ENCODE measurements at regions not wholly inside any gene's neighbourhood (a gene's known extent, or its start where the extent isn't known, plus 50 kb on each side); places are given as distances from the start of the nearest gene placed in this dataset.

GRCh38 chr16:85309656-85310587 lies 197.7 kb upstream of the CIBAR2 start:
- DNase-seq (ENCODE audit: low spot score), result no peak

DNA sequence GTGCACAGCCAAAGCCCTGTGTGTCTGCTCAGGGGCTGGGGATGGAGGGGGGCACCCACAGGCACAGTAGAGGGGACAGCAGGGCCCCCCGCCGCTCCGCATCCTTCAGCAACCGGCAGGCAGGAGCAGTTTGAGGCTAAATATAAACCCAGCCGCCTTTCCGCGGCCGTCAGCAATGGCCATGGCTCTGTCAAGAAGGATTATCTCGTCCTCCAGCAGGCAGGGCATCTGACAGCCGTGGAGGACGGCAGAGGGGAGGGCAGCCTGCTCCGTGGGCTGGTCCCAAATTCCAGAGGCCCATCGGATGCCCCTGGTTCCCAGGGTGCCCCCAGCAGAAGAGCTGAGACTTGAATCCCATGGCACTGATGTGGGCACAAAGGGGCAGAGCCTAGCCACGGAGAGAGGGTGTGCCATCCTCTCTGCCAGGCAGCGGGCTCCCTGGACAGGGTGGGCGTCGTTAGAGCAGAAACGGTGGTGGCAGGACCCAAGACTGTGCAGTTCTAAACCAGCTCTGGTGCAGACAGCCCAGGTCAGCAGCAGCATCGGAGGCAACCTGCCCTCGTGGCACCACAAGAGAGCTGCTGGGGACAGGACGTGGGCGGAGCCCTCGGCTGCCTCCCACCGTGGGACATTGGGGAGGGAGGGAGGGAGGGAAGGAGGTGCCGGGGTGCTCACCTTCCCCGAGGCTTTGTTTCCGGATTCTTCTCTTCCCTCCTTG lies 198.8 kb upstream of the CIBAR2 start:
- DNase-seq (ENCODE audit: low spot score), result no peak

DNA sequence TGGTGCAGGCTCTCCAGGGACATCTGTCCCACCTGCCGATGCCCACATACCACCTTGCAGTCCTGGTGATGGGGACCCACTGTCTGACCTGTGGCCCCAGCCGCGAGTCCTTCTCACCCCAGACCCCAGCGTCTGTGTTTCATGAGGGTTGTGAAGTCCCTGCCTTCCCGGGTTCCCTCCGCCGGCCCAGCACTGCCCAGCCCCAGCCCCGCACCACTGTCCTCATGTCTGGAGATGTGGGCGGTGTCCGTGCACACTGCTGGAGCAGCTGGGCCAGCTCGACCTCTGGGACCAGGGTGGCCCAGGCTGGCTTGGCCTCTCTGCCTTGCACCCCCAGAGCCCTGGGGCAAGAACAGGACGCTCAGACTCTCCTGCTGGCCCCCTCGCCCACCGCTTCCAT lies 199.5 kb upstream of the CIBAR2 start:
- DNase-seq (ENCODE audit: low spot score), result no peak

GRCh38 chr16:85312174-85312573 lies 199.9 kb upstream of the CIBAR2 start:
- no peak for DNase-seq (ENCODE audit: low spot score)

GRCh38 chr16:85312642-85313525 lies 200.6 kb upstream of the CIBAR2 start:
- no peak for DNase-seq (ENCODE audit: low spot score)

DNA sequence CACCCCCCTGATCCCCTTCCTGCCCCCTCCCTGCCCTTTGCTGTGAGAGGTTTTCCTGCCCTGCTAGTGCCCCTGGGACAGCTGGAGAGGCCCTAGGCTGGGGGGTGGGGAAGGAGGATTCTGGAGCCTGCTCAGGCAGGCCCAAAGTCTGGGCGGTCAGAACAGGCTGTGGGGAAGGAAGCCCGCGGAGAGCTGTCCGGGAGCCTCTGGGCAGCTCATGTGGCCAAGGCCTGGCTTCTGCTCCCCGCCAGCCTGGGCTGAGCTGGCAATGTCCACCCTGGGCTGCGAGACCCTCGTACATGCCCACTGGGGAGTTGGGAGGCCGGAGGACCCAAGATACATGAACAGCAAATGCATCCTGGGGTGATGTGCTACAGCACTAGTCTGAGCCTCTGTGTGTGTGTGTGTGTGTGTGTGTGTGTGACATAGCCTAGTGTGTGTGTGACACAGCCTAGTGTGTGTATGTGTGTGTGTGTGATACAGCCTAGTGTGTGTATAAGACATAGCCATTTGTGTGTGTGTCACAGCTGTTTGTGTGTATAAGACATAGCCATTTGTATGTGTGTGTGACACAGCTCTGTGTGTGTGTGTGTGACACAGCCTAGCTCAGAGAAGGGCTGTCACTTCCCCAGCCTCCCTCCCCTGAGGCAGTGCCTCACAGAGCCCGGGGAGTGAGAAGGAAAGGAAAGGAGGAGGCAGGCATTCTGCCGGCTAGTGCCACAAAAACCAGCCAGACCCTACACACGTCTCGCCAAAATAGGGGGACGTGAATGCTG lies 201.4 kb upstream of the CIBAR2 start:
- DNase-seq (ENCODE audit: low spot score), result no peak

GRCh38 chr16:85314512-85314971 lies 202.3 kb upstream of the CIBAR2 start:
- no peak for DNase-seq (ENCODE audit: low spot score)

- DNase-seq (ENCODE audit: low spot score), result no peak
Observed at GRCh38 chr16:85315866-85316265, 203.6 kb upstream of the CIBAR2 start.

DNA sequence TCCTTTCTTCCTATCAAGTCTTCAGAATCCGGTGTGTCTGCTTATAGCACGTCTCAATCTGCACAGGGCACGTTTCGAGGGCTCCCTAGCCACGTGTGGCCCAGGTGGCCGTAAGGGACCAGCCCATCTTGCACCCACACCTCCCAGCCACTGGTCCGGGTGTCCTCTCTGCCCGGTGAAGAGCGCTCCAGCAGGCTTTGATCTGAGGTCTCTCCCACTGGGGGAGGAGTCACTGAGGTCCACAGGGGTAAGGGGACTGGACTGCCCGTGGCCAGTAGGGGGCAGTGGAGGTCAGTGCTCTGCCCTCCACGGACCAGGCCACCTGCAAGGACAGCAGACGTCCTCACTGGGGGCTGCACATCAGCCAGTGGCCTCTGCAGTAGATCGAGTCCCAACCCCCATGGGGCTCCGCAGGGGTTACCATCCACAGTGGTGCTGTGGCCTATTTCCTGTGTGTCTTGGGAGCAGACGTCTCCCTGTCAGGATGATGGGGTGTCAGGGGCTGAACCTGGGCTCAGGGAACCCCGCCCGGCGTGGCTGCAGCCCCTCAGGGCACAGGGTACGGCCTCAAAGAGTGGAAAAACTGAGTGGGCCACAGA lies 204.1 kb upstream of the CIBAR2 start:
- DNase-seq (ENCODE audit: low spot score), result peak; percentile 62

- DNase-seq (ENCODE audit: low spot score), result no peak
Observed at GRCh38 chr16:85316944-85317343, 204.7 kb upstream of the CIBAR2 start.

- no peak for DNase-seq (ENCODE audit: low spot score)
Observed at GRCh38 chr16:85317704-85318103, 205.4 kb upstream of the CIBAR2 start.

DNA sequence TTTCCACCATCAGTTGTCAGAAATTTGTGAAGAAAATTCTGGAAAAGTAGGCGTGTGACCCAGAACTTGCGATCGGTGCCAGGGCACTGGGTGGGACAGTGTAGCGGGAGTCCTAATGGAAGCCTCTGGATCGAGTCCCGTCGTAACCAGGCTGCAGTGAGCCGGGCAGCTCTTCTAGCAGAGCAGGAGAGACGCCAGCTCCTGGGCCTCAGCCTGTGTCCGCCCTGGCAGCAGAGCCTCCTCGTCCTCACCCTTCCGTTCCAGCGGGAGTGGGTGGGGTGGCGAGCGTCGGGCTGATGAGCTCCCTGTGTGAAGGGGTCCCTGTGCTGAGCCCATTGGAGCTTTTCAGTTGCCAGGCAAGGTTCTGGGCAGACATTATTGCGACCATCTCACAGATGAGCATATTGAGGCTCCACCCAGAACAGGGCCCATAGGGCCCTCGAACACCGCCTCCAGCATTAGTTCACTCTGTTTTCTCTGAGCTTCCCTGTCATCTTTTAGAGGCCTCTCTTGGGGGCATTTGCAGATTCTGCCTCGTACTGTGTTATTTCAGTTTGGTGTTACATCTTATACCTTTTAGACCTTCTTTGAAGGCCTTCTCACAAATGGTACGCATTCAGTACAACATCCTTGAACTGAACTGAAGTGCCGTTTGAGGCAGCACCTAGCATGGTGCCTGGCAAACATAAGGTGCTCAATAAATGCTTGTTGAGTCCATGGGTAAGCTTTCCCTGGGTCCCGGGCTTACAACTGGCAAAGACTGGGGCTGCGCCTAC lies 207.1 kb upstream of the CIBAR2 start:
- DNase-seq (ENCODE audit: low spot score), result no peak

GRCh38 chr16:85319984-85320440 lies 207.7 kb upstream of the CIBAR2 start:
- no peak for DNase-seq (ENCODE audit: low spot score)

DNA sequence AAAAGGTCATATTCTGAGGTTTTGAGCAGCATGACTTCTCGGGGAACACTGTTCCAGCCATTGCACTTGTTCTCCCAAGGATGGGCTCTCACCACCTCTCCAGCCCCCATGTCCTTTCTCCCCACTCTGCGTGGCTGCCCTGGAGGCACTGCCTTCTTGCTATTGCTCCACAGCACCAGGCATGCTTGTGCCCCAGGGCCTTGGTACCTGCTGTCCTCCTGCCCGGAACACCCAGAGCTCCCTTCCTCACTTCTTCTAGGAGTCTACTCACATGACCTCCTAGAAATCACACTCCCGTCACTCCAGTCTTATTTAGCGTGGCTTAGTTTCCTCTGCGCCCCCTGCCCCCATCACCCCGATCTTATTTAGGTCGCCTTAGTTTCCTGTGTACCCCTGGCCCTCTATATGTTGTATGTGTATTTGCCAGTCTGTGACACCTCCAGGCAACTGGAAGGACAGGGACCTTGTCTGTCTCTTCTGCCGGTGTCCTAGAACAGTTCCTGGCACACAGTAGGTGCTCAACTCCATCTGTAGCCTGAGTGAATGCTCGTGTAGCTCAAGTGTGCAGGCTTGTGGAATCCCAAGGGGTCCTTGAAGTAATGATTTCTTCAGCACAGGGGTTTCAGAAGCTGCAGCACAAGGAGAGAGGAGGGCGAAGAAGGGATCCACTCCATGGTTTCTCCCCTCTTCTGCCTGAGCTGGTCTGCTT lies 208.6 kb upstream of the CIBAR2 start:
- DNase-seq (ENCODE audit: low spot score), result no peak

GRCh38 chr16:85321509-85322271 lies 209.4 kb upstream of the CIBAR2 start:
- DNase-seq (ENCODE audit: low spot score), result peak; percentile 86

DNA sequence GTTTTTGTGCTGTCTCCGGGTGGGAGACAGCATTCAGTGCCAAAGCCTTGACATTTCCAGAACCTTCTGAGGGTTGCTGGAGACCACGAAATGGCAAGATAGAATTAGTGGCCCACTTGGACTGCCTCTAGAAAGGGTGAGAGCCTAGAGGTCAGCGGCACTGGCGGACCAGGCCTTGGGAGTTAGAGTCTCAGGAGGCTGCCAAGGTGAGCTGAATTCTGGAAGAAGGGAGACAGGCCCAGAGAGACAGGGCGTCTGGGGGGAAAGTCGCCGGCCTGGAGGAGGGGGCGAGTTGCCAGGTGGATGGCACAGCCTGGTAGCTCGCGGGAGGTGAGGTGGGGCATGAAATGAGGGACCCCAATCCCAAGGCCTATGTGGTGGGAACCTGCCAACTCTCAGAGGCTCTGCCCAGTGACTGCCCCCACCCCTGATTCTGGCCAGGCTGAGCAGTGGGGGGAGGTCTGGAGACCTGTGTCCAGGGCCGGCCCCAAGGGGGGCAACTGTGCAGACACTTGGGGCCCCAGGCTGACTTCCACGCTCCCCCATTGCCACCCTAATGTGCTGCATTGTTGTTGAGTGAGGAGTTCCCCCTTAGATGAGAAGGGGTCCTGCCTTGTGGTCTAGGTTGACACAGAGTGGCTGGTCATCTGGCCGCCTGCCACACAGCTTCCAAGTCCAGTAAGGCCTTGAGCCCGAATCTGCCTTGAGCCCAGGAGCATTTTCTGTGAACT lies 211.1 kb upstream of the CIBAR2 start:
- no peak for DNase-seq (ENCODE audit: low spot score)

DNA sequence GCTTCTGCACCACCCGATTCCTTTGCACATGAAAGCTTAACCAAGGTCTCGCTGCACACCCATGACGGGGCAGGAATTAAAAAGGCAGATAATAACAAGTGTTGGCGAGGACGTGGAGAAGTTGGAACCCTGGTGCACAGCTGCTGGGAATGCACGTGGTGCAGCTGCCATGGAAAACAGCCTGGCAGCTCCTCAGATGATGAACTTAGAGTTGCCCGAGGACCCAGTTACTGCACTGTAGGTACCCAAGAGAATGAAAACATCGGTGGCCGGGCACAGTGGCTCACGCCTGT lies 211.6 kb upstream of the CIBAR2 start:
- no peak for DNase-seq (ENCODE audit: low spot score)

GRCh38 chr16:85324488-85324887 lies 212.2 kb upstream of the CIBAR2 start:
- no peak for DNase-seq (ENCODE audit: low spot score)
